Progenitor cell of endocrine pancreas (in vitro differentiated cells): ENCODE measurements at regions not wholly inside any gene's neighbourhood (a gene's known extent, or its start where the extent isn't known, plus 50 kb on each side); places are given as distances from the start of the nearest gene placed in this dataset.

Experiments used
- DNase-seq: peaks from one replicate; pipeline ENCODE4 v3.0.0; 2021; ENCODE audit warnings: low spot score; ENCODE audit not compliant: unreplicated experiment
- H3K27ac Mint-ChIP-seq: 2 replicates; pipeline ENCODE4 v1.8.0; 2021; ENCODE audit warnings: mild to moderate bottlenecking, moderate library complexity, mixed read lengths
- H3K27me3 Mint-ChIP-seq: 2 replicates; pipeline ENCODE4 v1.8.0; 2021; ENCODE audit warnings: mixed read lengths
- H3K36me3 Mint-ChIP-seq: 2 replicates; pipeline ENCODE4 v1.8.0; 2022; ENCODE audit warnings: mixed read lengths; ENCODE audit not compliant: insufficient read depth
- H3K4me1 Mint-ChIP-seq: 2 replicates; pipeline ENCODE4 v1.8.0; 2021; ENCODE audit warnings: low read depth, mixed read lengths
- H3K4me3 Mint-ChIP-seq: 2 replicates; pipeline ENCODE4 v1.8.0; 2021; ENCODE audit warnings: low read depth, mild to moderate bottlenecking, moderate library complexity, mixed read lengths
- H3K9me3 Mint-ChIP-seq: 2 replicates; pipeline ENCODE4 v1.8.0; 2021; ENCODE audit warnings: low read depth, mixed read lengths
- CTCF ChIP-seq: fragments of 200-600 bp; sonication (generic); IDR thresholded peaks from one replicate; pipeline ENCODE4 v1.5.0; 2021; ENCODE audit warnings: antibody characterized with exemption, mild to moderate bottlenecking; ENCODE audit not compliant: unreplicated experiment

- H3K27ac Mint-ChIP-seq = no peak overlapping the region
- H3K27me3 Mint-ChIP-seq = no peaks in the 10 kb centered on the region
These were observed 387.3 kb upstream of the ADGRL3 start for GRCh38 chr4:60812811-60813210.

GRCh38 chr4:60814549-60814948 is 385.6 kb upstream of the ADGRL3 start:
- H3K36me3 Mint-ChIP-seq = no peaks in the 10 kb centered on the region
- H3K27me3 Mint-ChIP-seq = no peaks in the 10 kb centered on the region
- no peak for TF ChIP-seq CTCF
- H3K4me1 Mint-ChIP-seq = no peaks in the 10 kb centered on the region
- H3K27ac Mint-ChIP-seq = no peak overlapping the region
- no peak overlapping the region for H3K4me3 Mint-ChIP-seq
- DNase-seq = no peak
- no peaks in the 10 kb centered on the region for H3K9me3 Mint-ChIP-seq

More at GRCh38 chr4:60812811-60813210, 387.3 kb upstream of the ADGRL3 start:
- no peak for DNase-seq
- Mint-ChIP-seq H3K36me3 (no peaks in the 10 kb centered on the region), H3K4me1 (no peaks in the 10 kb centered on the region), H3K9me3 (no peaks in the 10 kb centered on the region), H3K4me3 (no peak overlapping the region)
- TF ChIP-seq CTCF = no peak

- Mint-ChIP-seq H3K9me3 (no peaks in the 10 kb centered on the region), H3K4me1 (no peaks in the 10 kb centered on the region), H3K27me3 (no peaks in the 10 kb centered on the region), H3K4me3 (no peak overlapping the region), H3K36me3 (no peaks in the 10 kb centered on the region), H3K27ac (no peak overlapping the region)
- TF ChIP-seq CTCF = no peak
- DNase-seq = no peak
These were observed 382.5 kb upstream of the ADGRL3 start for GRCh38 chr4:60817609-60818008.

- H3K36me3 Mint-ChIP-seq = no peaks in the 10 kb centered on the region
- no peak for TF ChIP-seq CTCF
- H3K27me3 Mint-ChIP-seq = no peaks in the 10 kb centered on the region
- H3K27ac Mint-ChIP-seq = no peak overlapping the region
- peaks cover 7% of the 10 kb centered on the region for H3K9me3 Mint-ChIP-seq
- DNase-seq = no peak
- H3K4me1 Mint-ChIP-seq = no peaks in the 10 kb centered on the region
- H3K4me3 Mint-ChIP-seq = no peak overlapping the region
These were observed 377.1 kb upstream of the ADGRL3 start for GRCh38 chr4:60822986-60823385.

- no peak overlapping the region for H3K27ac Mint-ChIP-seq
- peaks cover 5% of the 10 kb centered on the region for H3K4me1 Mint-ChIP-seq
- H3K9me3 Mint-ChIP-seq = peaks cover 5% of the 10 kb centered on the region
- H3K27me3 Mint-ChIP-seq = no peaks in the 10 kb centered on the region
- TF ChIP-seq CTCF = no peak
- H3K36me3 Mint-ChIP-seq = no peaks in the 10 kb centered on the region
- H3K4me3 Mint-ChIP-seq = no peak overlapping the region
- no peak for DNase-seq
These were observed 360.1 kb upstream of the ADGRL3 start for GRCh38 chr4:60840020-60840419.
